ENCODE measurements at regions not wholly inside any gene's neighbourhood (a gene's known extent, or its start where the extent isn't known, plus 50 kb on each side); places are given as distances from the start of the nearest gene placed in this dataset.
"Not testable (repeated sequence)": the region's sequence is repeated elsewhere in the genome, so short reads cannot be mapped to it uniquely, and the experiment has no call there.

DNA sequence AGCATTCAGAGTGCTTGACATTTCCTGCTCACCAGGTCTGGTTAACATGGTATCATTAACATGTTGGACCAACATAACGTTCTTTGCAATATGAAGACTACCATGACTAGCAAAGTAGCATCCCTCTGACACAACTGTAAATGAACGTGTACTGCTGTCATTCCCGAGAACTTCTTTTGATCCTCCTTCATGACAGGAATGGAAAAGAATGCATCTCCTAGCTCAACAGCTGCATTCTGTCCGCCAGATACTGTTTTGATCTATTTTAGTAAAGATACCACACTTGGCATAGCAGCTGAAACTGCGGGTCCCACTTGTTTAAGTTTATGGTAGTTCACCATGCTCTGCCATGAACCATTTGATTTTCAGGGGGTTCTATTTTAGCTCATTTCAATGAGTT, 144.2 kb upstream of the PARD3B start:
- no peak for DNase-seq (ENCODE audit: low spot score)
- H3K27ac ChIP-seq (ENCODE audit: low read depth, low read length, poor library complexity, severe bottlenecking) = no peak overlapping the region
- no peak overlapping the region for H3K4me2 ChIP-seq (ENCODE audit: low read length)
- H3K4me1 ChIP-seq (ENCODE audit: insufficient read depth, low read length, poor library complexity, severe bottlenecking) = no peaks in the 10 kb centered on the region
- ChIA-PET POLR2A (interaction anchor here (0.9 kb wide), 1 partner anchor 13 kb away, joined by 3 read pairs; no protein-coding TSS in a partner anchor), CTCF (ENCODE audit: unreplicated experiment) (no interaction called here)
- H3K9me2 ChIP-seq (ENCODE audit: insufficient read depth, low read length) = no peaks in the 10 kb centered on the region
- H3K9me3 ChIP-seq (ENCODE audit: low read length) = no peaks in the 10 kb centered on the region
- no TSS peak for BruUV-seq (replicated peaks)
- H3K36me3 ChIP-seq (ENCODE audit: insufficient read depth, low read length) = no peaks in the 10 kb centered on the region
- no peaks in the 10 kb centered on the region for H4K20me1 ChIP-seq (ENCODE audit: insufficient read depth, low read length)
- no peak overlapping the region for H2AFZ ChIP-seq (ENCODE audit: low read length)
- TF ChIP-seq, protein P1, sequence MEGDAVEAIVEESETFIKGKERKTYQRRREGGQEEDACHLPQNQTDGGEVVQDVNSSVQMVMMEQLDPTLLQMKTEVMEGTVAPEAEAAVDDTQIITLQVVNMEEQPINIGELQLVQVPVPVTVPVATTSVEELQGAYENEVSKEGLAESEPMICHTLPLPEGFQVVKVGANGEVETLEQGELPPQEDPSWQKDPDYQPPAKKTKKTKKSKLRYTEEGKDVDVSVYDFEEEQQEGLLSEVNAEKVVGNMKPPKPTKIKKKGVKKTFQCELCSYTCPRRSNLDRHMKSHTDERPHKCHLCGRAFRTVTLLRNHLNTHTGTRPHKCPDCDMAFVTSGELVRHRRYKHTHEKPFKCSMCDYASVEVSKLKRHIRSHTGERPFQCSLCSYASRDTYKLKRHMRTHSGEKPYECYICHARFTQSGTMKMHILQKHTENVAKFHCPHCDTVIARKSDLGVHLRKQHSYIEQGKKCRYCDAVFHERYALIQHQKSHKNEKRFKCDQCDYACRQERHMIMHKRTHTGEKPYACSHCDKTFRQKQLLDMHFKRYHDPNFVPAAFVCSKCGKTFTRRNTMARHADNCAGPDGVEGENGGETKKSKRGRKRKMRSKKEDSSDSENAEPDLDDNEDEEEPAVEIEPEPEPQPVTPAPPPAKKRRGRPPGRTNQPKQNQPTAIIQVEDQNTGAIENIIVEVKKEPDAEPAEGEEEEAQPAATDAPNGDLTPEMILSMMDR (conservative IDR thresholded peaks at IDR 0.05; ENCODE audit: low read length) = no peak
- no peak for TF ChIP-seq EZH2phosphoT487 (IDR thresholded peaks at IDR 0.05; ENCODE audit: borderline replicate concordance, low read depth, low read length)
- intact Hi-C loops (cut with micrococcal nuclease; ENCODE audit: unreplicated experiment) = no loop called here
- H3K79me2 ChIP-seq (ENCODE audit: insufficient read depth, low read depth, low read length) = no peaks in the 10 kb centered on the region
- no peak overlapping the region for H3K4me3 ChIP-seq (ENCODE audit: low read depth, low read length, poor library complexity, severe bottlenecking)

DNA sequence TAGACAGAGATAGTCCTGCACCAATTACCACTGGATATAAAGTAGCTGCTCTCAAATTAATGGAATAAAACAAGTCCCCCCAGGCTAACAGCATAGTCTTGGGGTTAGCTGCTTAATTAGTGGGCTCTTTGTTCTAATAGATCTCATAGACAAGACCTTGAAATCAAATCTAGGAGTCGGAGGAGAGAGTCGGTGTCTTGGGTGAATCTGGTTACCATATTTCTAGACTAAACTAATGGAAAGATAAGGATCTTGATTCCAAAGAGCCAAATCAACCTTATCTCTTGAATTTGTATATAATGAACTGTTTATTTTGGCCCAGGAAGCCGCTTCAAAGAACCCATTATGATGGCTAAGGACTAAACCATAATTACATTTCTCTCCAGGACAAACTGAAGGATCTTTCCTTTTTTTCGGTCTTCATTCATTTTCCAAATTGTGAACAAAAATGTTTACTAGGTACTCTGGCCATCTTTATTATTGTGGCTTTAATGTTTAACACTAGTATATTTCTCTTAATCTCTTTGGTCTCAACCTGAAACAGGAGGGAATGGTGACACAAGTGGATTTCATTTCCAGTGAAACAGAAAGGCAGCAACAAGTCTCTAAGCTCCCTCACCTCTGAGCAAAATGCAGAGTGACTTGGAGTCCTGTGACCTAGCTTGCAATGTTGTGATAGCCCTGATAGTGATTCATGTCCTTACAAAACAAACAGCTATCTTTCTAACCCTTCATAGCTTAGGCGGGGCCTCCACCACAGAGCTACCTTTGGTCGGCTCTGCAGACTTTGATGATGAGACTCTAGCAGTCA, 137.9 kb upstream of the PARD3B start:
- Histone ChIP-seq H3K36me3 (ENCODE audit: insufficient read depth, low read length) (no peaks in the 10 kb centered on the region), H3K4me1 (ENCODE audit: insufficient read depth, low read length, poor library complexity, severe bottlenecking) (no peaks in the 10 kb centered on the region), H3K9me2 (ENCODE audit: insufficient read depth, low read length) (no peaks in the 10 kb centered on the region), H3K9me3 (ENCODE audit: low read length) (no peaks in the 10 kb centered on the region), H3K27ac (ENCODE audit: low read depth, low read length, poor library complexity, severe bottlenecking) (no peak overlapping the region), H3K4me2 (ENCODE audit: low read length) (no peak overlapping the region), H2AFZ (ENCODE audit: low read length) (no peak overlapping the region), H4K20me1 (ENCODE audit: insufficient read depth, low read length) (no peaks in the 10 kb centered on the region), H3K4me3 (ENCODE audit: low read depth, low read length, poor library complexity, severe bottlenecking) (no peak overlapping the region), H3K79me2 (ENCODE audit: insufficient read depth, low read depth, low read length) (no peaks in the 10 kb centered on the region)
- no peak for TF ChIP-seq EZH2phosphoT487 (IDR thresholded peaks at IDR 0.05; ENCODE audit: borderline replicate concordance, low read depth, low read length)
- TF ChIP-seq, protein P1 (conservative IDR thresholded peaks at IDR 0.05; ENCODE audit: low read length) = no peak
- no TSS peak for BruUV-seq (replicated peaks)
- POLR2A ChIA-PET = interaction anchor here (0.6 to 1.0 kb wide), 3 partner anchors 219 to 579 kb away, joined by 3 to 5 read pairs (median 4); no protein-coding TSS in a partner anchor
- CTCF ChIA-PET (ENCODE audit: unreplicated experiment) = no interaction called here
- no peak for DNase-seq (ENCODE audit: low spot score)
- intact Hi-C loops (cut with micrococcal nuclease; ENCODE audit: unreplicated experiment) = no loop called here

DNA sequence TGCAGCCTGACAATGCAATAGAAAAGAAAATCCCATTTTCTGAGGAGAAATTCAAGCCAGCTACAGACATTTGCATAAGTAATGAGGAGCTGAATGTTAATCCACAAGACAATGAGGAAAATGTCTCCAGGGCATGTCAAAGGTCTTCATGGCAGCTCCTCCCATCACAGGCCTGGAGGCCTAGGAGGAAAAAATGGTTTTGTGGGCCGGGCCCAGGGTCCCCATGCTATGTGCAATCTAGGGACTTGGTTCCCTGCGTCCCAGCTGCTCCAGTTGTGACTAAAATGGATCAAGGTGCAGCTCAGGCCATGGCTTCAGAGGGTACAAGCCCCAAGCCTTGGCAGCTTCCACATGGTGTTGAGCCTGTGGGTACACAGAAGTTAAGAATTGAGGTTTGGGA, 132.5 kb upstream of the PARD3B start:
- H3K4me2 ChIP-seq (ENCODE audit: low read length); H3K4me3 ChIP-seq (ENCODE audit: low read depth, low read length, poor library complexity, severe bottlenecking); POLR2A ChIA-PET; H3K36me3 ChIP-seq (ENCODE audit: insufficient read depth, low read length); H4K20me1 ChIP-seq (ENCODE audit: insufficient read depth, low read length); H3K79me2 ChIP-seq (ENCODE audit: insufficient read depth, low read depth, low read length); DNase-seq (ENCODE audit: low spot score); H3K9me2 ChIP-seq (ENCODE audit: insufficient read depth, low read length); H3K4me1 ChIP-seq (ENCODE audit: insufficient read depth, low read length, poor library complexity, severe bottlenecking); intact Hi-C loops (cut with micrococcal nuclease; ENCODE audit: unreplicated experiment); CTCF ChIA-PET (ENCODE audit: unreplicated experiment); H3K27ac ChIP-seq (ENCODE audit: low read depth, low read length, poor library complexity, severe bottlenecking); H3K9me3 ChIP-seq (ENCODE audit: low read length); BruUV-seq (replicated peaks); H2AFZ ChIP-seq (ENCODE audit: low read length): not testable (repeated sequence)
